SHP77 treated with DMSO at 0.1 percent for 48 hours (cell line): ENCODE measurements at regions not wholly inside any gene's neighbourhood (a gene's known extent, or its start where the extent isn't known, plus 50 kb on each side); places are given as distances from the start of the nearest gene placed in this dataset.

Experiments used
- DNase-seq: peaks from one replicate; lab custom pipeline; 2025; lab: John Stamatoyannopoulos, UW

- DNase-seq, result no peak
These were observed 458.1 kb upstream of the PCDH20 start for GRCh38 chr13:61873717-61874116.

GRCh38 chr13:61857198-61857597 is 441.5 kb upstream of the PCDH20 start:
- no peak for DNase-seq

- no peak for DNase-seq
These were observed 436.5 kb upstream of the PCDH20 start for GRCh38 chr13:61852116-61852619.

GRCh38 chr13:61850794-61851193 is 435.1 kb upstream of the PCDH20 start:
- DNase-seq, result no peak

GRCh38 chr13:61838568-61838967 is 422.9 kb upstream of the PCDH20 start:
- no peak for DNase-seq

GRCh38 chr13:61833228-61833627 is 417.6 kb upstream of the PCDH20 start:
- no peak for DNase-seq

GRCh38 chr13:61831026-61831425 is 415.4 kb upstream of the PCDH20 start:
- DNase-seq, result no peak

- DNase-seq, result no peak
These were observed 414.8 kb upstream of the PCDH20 start for GRCh38 chr13:61830475-61830874.

- no peak for DNase-seq
These were observed 408.5 kb upstream of the PCDH20 start for GRCh38 chr13:61824168-61824567.

GRCh38 chr13:61812286-61812685 is 396.6 kb upstream of the PCDH20 start:
- no peak for DNase-seq

GRCh38 chr13:61810065-61810464 is 394.4 kb upstream of the PCDH20 start:
- no peak for DNase-seq

GRCh38 chr13:61797397-61797796 is 381.7 kb upstream of the PCDH20 start:
- no peak for DNase-seq

- DNase-seq, result no peak
These were observed 379.9 kb upstream of the PCDH20 start for GRCh38 chr13:61795580-61795979.

- DNase-seq, result no peak
These were observed 363.8 kb upstream of the PCDH20 start for GRCh38 chr13:61779456-61779855.

- DNase-seq, result no peak
These were observed 362.9 kb upstream of the PCDH20 start for GRCh38 chr13:61778531-61778930.

- DNase-seq, result no peak
These were observed 362.2 kb upstream of the PCDH20 start for GRCh38 chr13:61777899-61778298.

- no peak for DNase-seq
These were observed 361.6 kb upstream of the PCDH20 start for GRCh38 chr13:61777271-61777670.

GRCh38 chr13:61774903-61775302 is 359.3 kb upstream of the PCDH20 start:
- no peak for DNase-seq

GRCh38 chr13:61770681-61771080 is 355.0 kb upstream of the PCDH20 start:
- DNase-seq, result no peak

- no peak for DNase-seq
These were observed 352.5 kb upstream of the PCDH20 start for GRCh38 chr13:61768175-61768574.

GRCh38 chr13:61766667-61767058 is 351.0 kb upstream of the PCDH20 start:
- no peak for DNase-seq

GRCh38 chr13:61765940-61766666 is 350.5 kb upstream of the PCDH20 start:
- no peak for DNase-seq

GRCh38 chr13:61765181-61765742 is 349.6 kb upstream of the PCDH20 start:
- no peak for DNase-seq

- no peak for DNase-seq
These were observed 346.0 kb upstream of the PCDH20 start for GRCh38 chr13:61761690-61762089.
